Nephron (organoid): ENCODE measurements at regions not wholly inside any gene's neighbourhood (a gene's known extent, or its start where the extent isn't known, plus 50 kb on each side); places are given as distances from the start of the nearest gene placed in this dataset.

Source experiments
- H3K27ac Mint-ChIP-seq, 3 experiments: 2 replicates each; pipeline ENCODE4 v1.8.0; 2020; ENCODE audit warnings: mixed read lengths in 3 of 3, mild to moderate bottlenecking in 2 of 3, moderate library complexity in 1 of 3
- H3K27me3 Mint-ChIP-seq: 2 replicates; pipeline ENCODE4 v1.8.0; 2021; ENCODE audit warnings: low read depth, mild to moderate bottlenecking, moderate library complexity, mixed read lengths
- H3K36me3 Mint-ChIP-seq: 2 replicates; pipeline ENCODE4 v1.8.0; 2020; ENCODE audit warnings: low read depth, mixed read lengths
- H3K4me1 Mint-ChIP-seq: 2 replicates; pipeline ENCODE4 v1.8.0; 2020; ENCODE audit warnings: mixed read lengths
- H3K4me3 Mint-ChIP-seq, 3 experiments: 2 replicates each; pipeline ENCODE4 v1.8.0; 2020; ENCODE audit warnings: mild to moderate bottlenecking in 3 of 3, mixed read lengths in 3 of 3, moderate library complexity in 2 of 3
- H3K9me3 Mint-ChIP-seq: 2 replicates; pipeline ENCODE4 v1.8.0; 2020; ENCODE audit warnings: mixed read lengths
- TF ChIP-seq, protein P1 (sequence below), 3 experiments: fragments of 200-600 bp; sonication (generic); IDR thresholded peaks; one replicate each; pipeline ENCODE4 v1.5.0; 2021; ENCODE audit warnings: antibody characterized with exemption in 3 of 3; ENCODE audit not compliant: unreplicated experiment in 3 of 3

DNA sequence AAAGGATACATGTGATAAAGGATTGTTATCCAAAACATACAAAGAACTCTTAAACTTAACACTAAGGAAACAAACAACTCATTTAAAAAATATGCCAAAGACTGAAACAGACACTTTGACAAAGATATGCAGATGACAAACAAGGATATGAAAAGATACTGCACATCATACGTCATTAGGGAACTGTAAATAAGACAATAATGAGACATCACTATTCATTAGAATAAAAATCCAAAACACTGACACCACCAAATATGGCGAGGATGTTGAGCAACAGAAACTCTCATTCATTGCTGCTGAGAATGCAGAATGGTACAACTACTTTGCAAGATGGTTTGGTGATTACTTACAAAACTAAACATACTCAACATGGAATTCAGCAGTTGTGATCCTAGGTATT is 156.5 kb upstream of the FOXA2 start:
- Mint-ChIP-seq H3K36me3 (no peaks in the 10 kb centered on the region), H3K27ac (no peak overlapping the region), H3K9me3 (peaks cover 10% of the 10 kb centered on the region), H3K4me3 (no peak overlapping the region), H3K4me1 (no peaks in the 10 kb centered on the region), H3K27me3 (peaks cover 3% of the 10 kb centered on the region)
- TF ChIP-seq, protein P1, sequence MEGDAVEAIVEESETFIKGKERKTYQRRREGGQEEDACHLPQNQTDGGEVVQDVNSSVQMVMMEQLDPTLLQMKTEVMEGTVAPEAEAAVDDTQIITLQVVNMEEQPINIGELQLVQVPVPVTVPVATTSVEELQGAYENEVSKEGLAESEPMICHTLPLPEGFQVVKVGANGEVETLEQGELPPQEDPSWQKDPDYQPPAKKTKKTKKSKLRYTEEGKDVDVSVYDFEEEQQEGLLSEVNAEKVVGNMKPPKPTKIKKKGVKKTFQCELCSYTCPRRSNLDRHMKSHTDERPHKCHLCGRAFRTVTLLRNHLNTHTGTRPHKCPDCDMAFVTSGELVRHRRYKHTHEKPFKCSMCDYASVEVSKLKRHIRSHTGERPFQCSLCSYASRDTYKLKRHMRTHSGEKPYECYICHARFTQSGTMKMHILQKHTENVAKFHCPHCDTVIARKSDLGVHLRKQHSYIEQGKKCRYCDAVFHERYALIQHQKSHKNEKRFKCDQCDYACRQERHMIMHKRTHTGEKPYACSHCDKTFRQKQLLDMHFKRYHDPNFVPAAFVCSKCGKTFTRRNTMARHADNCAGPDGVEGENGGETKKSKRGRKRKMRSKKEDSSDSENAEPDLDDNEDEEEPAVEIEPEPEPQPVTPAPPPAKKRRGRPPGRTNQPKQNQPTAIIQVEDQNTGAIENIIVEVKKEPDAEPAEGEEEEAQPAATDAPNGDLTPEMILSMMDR (IDR thresholded peaks at IDR 0.05; ENCODE audit: unreplicated experiment in 3 of 3), result no peak

DNA sequence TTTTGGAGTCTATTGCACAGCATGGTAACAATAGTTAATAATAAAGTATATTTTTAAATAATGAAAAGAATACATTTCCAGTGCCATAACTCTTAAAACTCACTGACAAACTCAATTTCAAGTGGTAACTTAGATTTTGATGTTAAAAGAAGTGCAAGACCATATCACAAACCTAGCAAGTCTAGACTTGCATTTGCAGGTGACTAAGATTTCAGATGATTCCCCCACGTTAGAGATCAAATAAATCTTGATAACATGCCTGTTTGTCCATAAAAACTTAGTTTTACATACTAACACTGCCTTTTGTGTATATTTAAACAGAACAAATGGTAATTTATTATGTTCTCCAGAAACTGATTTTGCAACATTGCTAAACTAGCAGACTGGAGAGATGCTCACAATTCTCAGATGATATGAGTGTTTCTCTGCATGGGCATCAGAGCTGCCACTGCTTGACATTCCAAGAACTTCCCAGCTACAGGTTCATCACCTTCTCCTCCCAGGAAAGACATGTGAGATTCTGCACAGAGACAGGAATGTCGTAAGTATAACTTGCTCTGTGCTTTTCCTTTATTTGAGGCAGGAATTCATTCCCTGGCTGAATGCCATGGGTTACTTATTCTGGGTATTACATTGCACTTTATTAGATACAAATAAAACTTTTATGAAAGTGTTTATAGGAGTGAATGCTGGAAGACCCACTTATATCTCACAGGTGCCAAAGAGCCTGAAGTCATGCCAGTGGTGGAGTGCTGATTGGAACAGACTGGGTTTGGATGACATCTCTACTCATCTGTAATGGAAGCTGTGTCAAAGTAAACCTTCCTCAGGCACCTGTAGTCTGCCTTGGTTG is 160.2 kb upstream of the FOXA2 start:
- H3K27ac Mint-ChIP-seq, result no peak overlapping the region
- no peaks in the 10 kb centered on the region for H3K36me3 Mint-ChIP-seq
- no peaks in the 10 kb centered on the region for H3K4me1 Mint-ChIP-seq
- TF ChIP-seq, protein P1 (IDR thresholded peaks at IDR 0.05; ENCODE audit: unreplicated experiment in 3 of 3), result no peak
- peaks cover 2% of the 10 kb centered on the region for H3K9me3 Mint-ChIP-seq
- peaks cover 4% of the 10 kb centered on the region for H3K27me3 Mint-ChIP-seq
- H3K4me3 Mint-ChIP-seq, result no peak overlapping the region

DNA sequence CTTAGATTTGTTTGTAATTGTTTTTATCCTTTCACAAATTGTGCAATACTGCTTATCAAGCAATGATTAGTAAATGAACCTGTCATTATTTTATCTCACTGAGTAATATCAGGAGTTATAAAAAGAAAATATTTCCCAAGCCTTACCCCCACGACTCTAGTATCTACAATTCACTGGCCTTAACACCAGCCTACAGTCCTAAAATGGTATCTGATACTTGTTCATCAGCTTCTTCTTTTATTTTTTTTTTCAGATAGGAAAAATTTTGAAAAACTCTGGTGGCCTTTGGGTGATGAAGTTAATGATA is 160.8 kb upstream of the FOXA2 start:
- Mint-ChIP-seq H3K4me1 (no peaks in the 10 kb centered on the region), H3K36me3 (no peaks in the 10 kb centered on the region), H3K27me3 (peaks cover 4% of the 10 kb centered on the region), H3K27ac (no peak overlapping the region), H3K4me3 (no peak overlapping the region), H3K9me3 (peaks cover 2% of the 10 kb centered on the region)
- TF ChIP-seq, protein P1 (IDR thresholded peaks at IDR 0.05; ENCODE audit: unreplicated experiment in 3 of 3), result no peak

DNA sequence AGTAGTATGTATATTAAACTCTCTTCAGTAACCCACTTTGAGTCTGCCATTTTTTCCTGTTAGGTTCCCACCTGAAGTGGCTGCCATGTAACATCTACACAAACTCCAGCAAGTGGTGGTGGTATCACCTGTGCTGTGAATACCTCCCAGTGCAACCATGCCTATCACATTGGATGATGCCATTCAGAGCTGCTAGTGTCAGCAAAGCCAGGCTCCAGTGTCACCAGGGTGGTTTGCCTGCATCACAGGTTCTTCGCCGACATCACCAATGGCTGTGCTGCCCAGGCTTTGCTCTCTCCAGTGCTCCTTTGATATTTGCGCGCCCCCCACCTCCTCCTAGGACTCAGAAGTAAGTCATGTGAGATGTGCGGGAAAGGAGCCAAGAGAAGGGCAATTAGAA is 162.6 kb upstream of the FOXA2 start:
- H3K27ac Mint-ChIP-seq, result no peak overlapping the region
- peaks cover 2% of the 10 kb centered on the region for H3K9me3 Mint-ChIP-seq
- H3K36me3 Mint-ChIP-seq, result no peaks in the 10 kb centered on the region
- H3K4me3 Mint-ChIP-seq, result no peak overlapping the region
- no peaks in the 10 kb centered on the region for H3K4me1 Mint-ChIP-seq
- peaks cover 11% of the 10 kb centered on the region for H3K27me3 Mint-ChIP-seq
- TF ChIP-seq, protein P1 (IDR thresholded peaks at IDR 0.05; ENCODE audit: unreplicated experiment in 3 of 3), result no peak

DNA sequence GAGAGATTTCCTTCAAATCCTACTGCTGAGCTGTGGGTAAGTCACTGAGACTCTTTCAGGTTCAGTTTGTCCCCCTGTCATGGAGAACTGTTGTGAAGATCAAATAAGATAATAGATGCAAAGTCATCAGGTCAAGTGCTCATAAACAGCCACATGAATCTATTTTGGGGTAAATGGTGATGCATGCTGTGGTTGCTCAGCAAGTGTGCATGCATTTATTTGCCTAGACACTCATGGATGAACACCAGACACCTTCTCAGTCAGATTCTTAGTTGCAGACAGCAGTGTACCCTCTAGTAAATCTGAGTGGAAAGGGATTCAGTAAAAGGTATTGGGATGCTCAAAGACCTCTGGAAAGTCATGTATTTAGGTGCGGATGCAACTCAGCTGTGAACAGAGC is 168.0 kb upstream of the FOXA2 start:
- no peaks in the 10 kb centered on the region for H3K9me3 Mint-ChIP-seq
- no peaks in the 10 kb centered on the region for H3K4me1 Mint-ChIP-seq
- no peaks in the 10 kb centered on the region for H3K36me3 Mint-ChIP-seq
- H3K27ac Mint-ChIP-seq, result no peak overlapping the region
- TF ChIP-seq, protein P1 (IDR thresholded peaks at IDR 0.05; ENCODE audit: unreplicated experiment in 3 of 3), result no peak
- H3K27me3 Mint-ChIP-seq, result peaks cover 10% of the 10 kb centered on the region
- no peak overlapping the region for H3K4me3 Mint-ChIP-seq
